WTC11 (cell line): ENCODE measurements at regions not wholly inside any gene's neighbourhood (a gene's known extent, or its start where the extent isn't known, plus 50 kb on each side); places are given as distances from the start of the nearest gene placed in this dataset.

Experiments
- CTCF ChIP-seq: fragments of 200-600 bp; IDR thresholded peaks from 2 replicates; pipeline ENCODE4 v1.8.0; 2022; ENCODE audit warnings: antibody characterized with exemption
- E2F1 ChIP-seq: sonication (generic); formaldehyde crosslinking; IDR thresholded peaks from 2 replicates; pipeline ENCODE4 v1.8.0; 2022; ENCODE audit warnings: mild to moderate bottlenecking, missing genetic modification reagents
- ESRRA ChIP-seq: sonication (generic); formaldehyde crosslinking; IDR thresholded peaks from 2 replicates; pipeline ENCODE4 v1.8.1; 2022; ENCODE audit warnings: mild to moderate bottlenecking, missing genetic modification reagents, borderline replicate concordance
- FOXK1 ChIP-seq: sonication (generic); formaldehyde crosslinking; IDR thresholded peaks from 2 replicates; pipeline ENCODE4 v1.8.0; 2022; ENCODE audit warnings: mild to moderate bottlenecking, moderate library complexity, missing genetic modification reagents
- FOXP1 ChIP-seq: sonication (generic); formaldehyde crosslinking; IDR thresholded peaks from 2 replicates; pipeline ENCODE4 v1.8.0; 2022; ENCODE audit warnings: missing genetic modification reagents, mild to moderate bottlenecking, moderate library complexity, borderline replicate concordance
- MAX ChIP-seq: sonication (generic); formaldehyde crosslinking; IDR thresholded peaks from 2 replicates; pipeline ENCODE4 v1.8.0; 2022; ENCODE audit warnings: mild to moderate bottlenecking, missing genetic modification reagents
- STAT6 ChIP-seq: sonication (generic); formaldehyde crosslinking; conservative IDR thresholded peaks from 2 replicates; pipeline ENCODE4 v1.8.1; 2023; ENCODE audit warnings: mild to moderate bottlenecking, low read depth, missing genetic modification reagents, moderate library complexity
- USF2 ChIP-seq: sonication (generic); formaldehyde crosslinking; IDR thresholded peaks from 2 replicates; pipeline ENCODE4 v1.8.1; 2023; ENCODE audit warnings: mild to moderate bottlenecking, missing genetic modification reagents, moderate library complexity
- ZBTB43 ChIP-seq: sonication (generic); formaldehyde crosslinking; IDR thresholded peaks from 2 replicates; pipeline ENCODE4 v1.8.1; 2023; ENCODE audit warnings: mild to moderate bottlenecking, missing genetic modification reagents
- ZNF512 ChIP-seq: sonication (generic); formaldehyde crosslinking; IDR thresholded peaks from 2 replicates; pipeline ENCODE4 v1.8.1; 2022; ENCODE audit warnings: missing genetic modification reagents, borderline replicate concordance

GRCh38 chr11:69943066-69943465 lies 123.8 kb upstream of the FGF3 start:
- TF ChIP-seq ZBTB43 (CRISPR knock-in tag), result no peak
- TF ChIP-seq USF2 (CRISPR knock-in tag), result no peak
- TF ChIP-seq ESRRA (CRISPR knock-in tag), result no peak
- no peak for TF ChIP-seq STAT6 (CRISPR knock-in tag)
- TF ChIP-seq CTCF, result no peak
- no peak for TF ChIP-seq FOXP1 (CRISPR knock-in tag)
- TF ChIP-seq E2F1 (CRISPR knock-in tag), result no peak
- no peak for TF ChIP-seq MAX (CRISPR knock-in tag)
- no peak for TF ChIP-seq ZNF512 (CRISPR knock-in tag)
- no peak for TF ChIP-seq FOXK1
